ENCODE measurements at regions not wholly inside any gene's neighbourhood (a gene's known extent, or its start where the extent isn't known, plus 50 kb on each side); places are given as distances from the start of the nearest gene placed in this dataset.

DNA sequence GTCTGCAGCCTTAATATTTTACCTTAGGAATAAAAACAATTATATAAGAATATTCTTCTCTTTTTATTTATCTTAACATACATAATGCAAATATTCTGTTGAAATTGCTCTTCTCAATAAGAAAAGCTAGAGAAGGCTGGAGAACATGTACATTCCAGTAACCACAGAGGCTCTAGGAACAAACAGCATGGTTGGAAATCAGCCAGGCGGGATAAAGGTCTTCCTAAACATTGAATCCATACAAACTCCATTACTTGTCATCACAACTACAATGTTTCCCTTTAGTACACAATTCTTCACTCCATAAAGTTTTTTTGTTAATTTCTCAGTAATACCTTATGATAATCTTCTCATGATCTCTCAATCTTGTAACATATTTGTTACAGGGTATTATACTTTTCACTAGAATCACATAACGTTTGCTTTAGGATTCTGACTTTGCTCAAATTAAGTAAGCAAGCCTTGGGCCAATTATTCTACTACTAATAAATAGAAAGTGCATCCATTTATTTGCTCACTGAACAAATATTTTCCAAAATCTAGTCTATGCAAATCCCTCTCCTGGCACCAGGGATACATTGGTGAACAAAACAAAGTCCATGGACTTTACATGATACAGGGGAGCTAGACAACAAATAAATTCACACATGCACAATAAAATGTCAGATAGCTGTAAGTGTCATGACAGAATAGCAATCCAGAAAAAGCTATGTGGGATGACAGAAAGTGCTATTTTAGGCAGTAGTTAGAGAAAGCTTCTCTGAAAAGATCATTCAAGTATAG, 237.5 kb upstream of the TMTC1 start:
- H3K36me3 ChIP-seq (ENCODE audit: insufficient read depth, low read depth, low read length), result no peaks in the 10 kb centered on the region
- peaks cover 19% of the 10 kb centered on the region for H3K9me3 ChIP-seq (ENCODE audit: insufficient read depth, low read depth, low read length)
- H3K9ac ChIP-seq (ENCODE audit: low read depth, low read length), result no peak overlapping the region
- H3K4me1 ChIP-seq (ENCODE audit: insufficient read depth, low read length), result no peaks in the 10 kb centered on the region
- H3K4me3 ChIP-seq (ENCODE audit: low read length), result no peak overlapping the region
- H3K27ac ChIP-seq (ENCODE audit: low read length), result no peak overlapping the region
- H3K27me3 ChIP-seq (ENCODE audit: insufficient read depth, low read length), result no peaks in the 10 kb centered on the region

DNA sequence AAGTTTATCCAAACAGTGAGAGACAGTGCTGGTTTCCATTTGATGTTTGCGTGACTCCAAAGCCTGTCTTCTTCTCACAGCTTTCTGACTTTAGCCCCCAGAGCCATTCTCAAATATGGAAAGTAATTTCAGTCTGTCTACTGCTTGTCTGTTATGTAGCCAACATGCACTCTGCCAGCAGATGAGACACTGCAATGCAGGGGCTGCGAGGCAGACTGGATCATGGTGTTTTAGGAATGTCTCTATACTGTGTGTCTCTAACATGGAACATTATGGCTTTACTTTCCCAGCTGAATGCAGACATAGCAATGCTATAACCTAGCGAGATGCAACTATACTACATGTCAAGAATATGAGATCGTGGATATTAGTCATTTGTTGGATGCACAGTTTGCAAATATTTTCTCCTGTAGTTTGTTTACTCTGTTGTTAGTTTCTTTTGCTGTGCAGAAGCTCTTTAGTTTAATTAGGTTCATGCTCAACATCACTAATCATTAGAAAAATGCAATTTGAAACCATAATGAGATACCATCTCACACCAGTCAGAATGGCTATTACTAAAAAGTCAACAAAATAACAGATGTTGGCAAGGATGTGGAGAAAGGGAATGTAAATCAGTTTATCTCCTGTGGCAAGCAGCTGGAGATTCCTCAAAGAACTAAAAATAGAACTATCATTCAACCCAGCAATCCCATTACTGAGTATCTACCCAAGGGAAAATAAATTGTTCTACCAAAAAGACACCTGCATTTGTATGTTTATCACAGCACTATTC, 235.8 kb upstream of the TMTC1 start:
- H3K9me3 ChIP-seq (ENCODE audit: insufficient read depth, low read depth, low read length), result peaks cover 12% of the 10 kb centered on the region

DNA sequence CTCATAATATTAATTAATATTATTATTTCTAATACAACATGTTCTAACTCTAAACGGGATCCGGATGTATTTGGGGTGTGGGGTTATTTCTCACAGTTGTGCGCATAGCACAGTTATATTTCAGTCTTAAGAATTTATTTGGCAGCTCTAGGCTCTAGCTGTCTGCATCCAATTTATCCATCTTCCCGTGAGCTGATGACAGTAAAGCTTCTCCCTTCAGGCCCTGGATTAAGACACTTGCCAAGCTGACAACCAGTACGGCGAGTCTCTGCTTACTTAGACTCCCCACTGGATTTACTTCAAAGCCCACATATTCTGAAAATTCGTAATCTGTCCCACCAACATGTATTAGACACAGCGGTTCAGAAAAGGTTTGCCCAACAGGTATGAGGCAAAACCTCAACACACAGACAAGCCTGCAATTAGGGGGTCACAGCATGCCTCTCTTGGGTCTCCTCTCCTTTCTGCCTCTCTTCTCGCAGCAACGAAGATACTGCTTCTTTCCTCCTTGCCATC, 232.9 kb upstream of the TMTC1 start:
- Histone ChIP-seq H3K27me3 (ENCODE audit: insufficient read depth, low read length) (no peaks in the 10 kb centered on the region), H3K4me3 (ENCODE audit: low read length) (no peak overlapping the region), H3K9me3 (ENCODE audit: insufficient read depth, low read depth, low read length) (no peaks in the 10 kb centered on the region), H3K27ac (ENCODE audit: low read length) (no peak overlapping the region), H3K36me3 (ENCODE audit: insufficient read depth, low read depth, low read length) (no peaks in the 10 kb centered on the region), H3K4me1 (ENCODE audit: insufficient read depth, low read length) (no peaks in the 10 kb centered on the region), H3K9ac (ENCODE audit: low read depth, low read length) (no peak overlapping the region)

More for the DNA sequence above, 235.8 kb upstream of the TMTC1 start:
- Histone ChIP-seq H3K4me1 (ENCODE audit: insufficient read depth, low read length) (no peaks in the 10 kb centered on the region), H3K27me3 (ENCODE audit: insufficient read depth, low read length) (no peaks in the 10 kb centered on the region), H3K4me3 (ENCODE audit: low read length) (no peak overlapping the region), H3K36me3 (ENCODE audit: insufficient read depth, low read depth, low read length) (no peaks in the 10 kb centered on the region), H3K9ac (ENCODE audit: low read depth, low read length) (no peak overlapping the region), H3K27ac (ENCODE audit: low read length) (no peak overlapping the region)

DNA sequence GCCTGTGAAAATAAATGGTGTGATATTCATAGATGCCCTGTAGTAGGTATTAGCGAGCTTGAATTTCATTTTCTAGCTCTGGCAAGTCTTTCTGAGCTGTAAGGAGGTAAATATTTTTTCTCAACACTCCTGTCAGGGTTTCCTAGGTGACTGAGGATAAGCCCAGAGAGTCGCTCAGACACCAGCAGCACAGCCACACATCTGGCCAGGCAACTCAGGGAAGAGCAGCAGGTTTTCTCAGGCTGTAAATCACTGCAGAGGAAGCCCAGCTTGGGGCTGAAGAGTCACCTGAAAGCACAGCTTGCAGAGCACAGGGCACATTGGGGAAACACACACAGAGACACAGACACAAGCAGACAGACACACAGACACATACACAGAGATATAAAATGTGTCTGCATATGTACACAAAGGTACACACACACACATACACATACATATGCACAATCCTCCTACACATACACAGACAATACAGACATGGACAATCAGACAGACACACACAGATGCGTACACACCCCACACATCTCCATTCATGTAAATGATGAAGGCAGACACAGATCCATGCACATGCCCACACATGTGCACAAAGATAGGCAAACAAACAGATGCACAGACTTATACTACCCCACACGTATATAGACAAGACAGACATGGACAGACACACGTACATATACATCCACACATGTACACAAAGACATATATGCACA, 232.0 kb upstream of the TMTC1 start:
- Histone ChIP-seq H3K27me3 (ENCODE audit: insufficient read depth, low read length) (no peaks in the 10 kb centered on the region), H3K9me3 (ENCODE audit: insufficient read depth, low read depth, low read length) (no peaks in the 10 kb centered on the region), H3K36me3 (ENCODE audit: insufficient read depth, low read depth, low read length) (no peaks in the 10 kb centered on the region), H3K4me3 (ENCODE audit: low read length) (no peak overlapping the region), H3K4me1 (ENCODE audit: insufficient read depth, low read length) (no peaks in the 10 kb centered on the region), H3K27ac (ENCODE audit: low read length) (no peak overlapping the region), H3K9ac (ENCODE audit: low read depth, low read length) (no peak overlapping the region)

DNA sequence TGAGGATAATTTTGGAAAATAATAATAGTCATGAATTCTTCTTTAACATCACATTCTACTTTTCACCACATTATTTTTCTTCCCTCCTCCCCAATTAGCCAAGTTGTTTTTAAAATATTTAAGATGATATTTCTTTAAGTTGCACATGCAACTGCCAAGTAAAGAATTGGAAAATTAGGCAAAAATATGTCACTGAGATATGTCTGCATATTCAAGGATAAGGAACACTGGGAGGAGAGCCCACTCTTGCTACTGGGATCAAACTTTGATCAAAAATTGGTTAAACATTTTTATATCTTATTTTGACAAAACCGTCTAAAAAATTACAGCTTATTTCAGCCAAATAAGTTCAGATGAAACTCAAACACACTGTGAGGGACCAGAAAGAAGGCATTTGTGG, 231.2 kb upstream of the TMTC1 start:
- H3K4me3 ChIP-seq (ENCODE audit: low read length), result no peak overlapping the region
- no peak overlapping the region for H3K27ac ChIP-seq (ENCODE audit: low read length)
- H3K36me3 ChIP-seq (ENCODE audit: insufficient read depth, low read depth, low read length), result no peaks in the 10 kb centered on the region
- no peaks in the 10 kb centered on the region for H3K4me1 ChIP-seq (ENCODE audit: insufficient read depth, low read length)
- no peak overlapping the region for H3K9ac ChIP-seq (ENCODE audit: low read depth, low read length)
- H3K9me3 ChIP-seq (ENCODE audit: insufficient read depth, low read depth, low read length), result no peaks in the 10 kb centered on the region
- no peaks in the 10 kb centered on the region for H3K27me3 ChIP-seq (ENCODE audit: insufficient read depth, low read length)

DNA sequence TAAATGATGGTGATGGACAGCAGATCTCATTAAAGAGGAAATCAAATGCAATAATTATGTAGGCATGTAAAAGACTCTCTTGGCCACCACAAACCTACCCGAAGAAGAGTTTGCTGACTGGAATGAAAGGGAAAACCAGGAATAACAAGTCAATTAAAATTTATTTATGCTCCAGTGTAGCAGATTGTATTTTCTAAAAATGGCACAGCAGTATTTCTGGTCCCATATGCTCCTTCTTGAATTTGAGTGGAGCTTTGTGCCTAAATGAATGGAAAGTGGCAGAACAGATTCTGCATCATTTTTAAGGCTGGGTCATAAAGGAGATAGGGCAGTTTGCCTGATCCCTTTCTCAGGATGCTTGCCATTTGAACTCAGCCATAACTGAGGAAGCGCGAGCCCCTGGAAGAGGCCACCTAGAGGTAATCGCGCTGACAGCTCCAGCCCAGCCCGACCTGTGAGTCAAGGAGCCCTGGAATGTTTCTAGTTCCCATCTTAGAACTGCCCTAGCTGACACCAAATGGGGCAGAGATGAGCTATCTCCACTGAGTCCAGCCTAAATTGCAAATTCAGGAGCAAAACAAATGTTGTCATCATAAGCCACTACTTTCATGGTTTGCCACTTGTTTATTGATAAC, 229.2 kb upstream of the TMTC1 start:
- no peak overlapping the region for H3K27ac ChIP-seq (ENCODE audit: low read length)
- H3K36me3 ChIP-seq (ENCODE audit: insufficient read depth, low read depth, low read length), result no peaks in the 10 kb centered on the region
- H3K4me3 ChIP-seq (ENCODE audit: low read length), result no peak overlapping the region
- H3K9me3 ChIP-seq (ENCODE audit: insufficient read depth, low read depth, low read length), result no peaks in the 10 kb centered on the region
- H3K27me3 ChIP-seq (ENCODE audit: insufficient read depth, low read length), result no peaks in the 10 kb centered on the region
- H3K9ac ChIP-seq (ENCODE audit: low read depth, low read length), result no peak overlapping the region
- H3K4me1 ChIP-seq (ENCODE audit: insufficient read depth, low read length), result no peaks in the 10 kb centered on the region

DNA sequence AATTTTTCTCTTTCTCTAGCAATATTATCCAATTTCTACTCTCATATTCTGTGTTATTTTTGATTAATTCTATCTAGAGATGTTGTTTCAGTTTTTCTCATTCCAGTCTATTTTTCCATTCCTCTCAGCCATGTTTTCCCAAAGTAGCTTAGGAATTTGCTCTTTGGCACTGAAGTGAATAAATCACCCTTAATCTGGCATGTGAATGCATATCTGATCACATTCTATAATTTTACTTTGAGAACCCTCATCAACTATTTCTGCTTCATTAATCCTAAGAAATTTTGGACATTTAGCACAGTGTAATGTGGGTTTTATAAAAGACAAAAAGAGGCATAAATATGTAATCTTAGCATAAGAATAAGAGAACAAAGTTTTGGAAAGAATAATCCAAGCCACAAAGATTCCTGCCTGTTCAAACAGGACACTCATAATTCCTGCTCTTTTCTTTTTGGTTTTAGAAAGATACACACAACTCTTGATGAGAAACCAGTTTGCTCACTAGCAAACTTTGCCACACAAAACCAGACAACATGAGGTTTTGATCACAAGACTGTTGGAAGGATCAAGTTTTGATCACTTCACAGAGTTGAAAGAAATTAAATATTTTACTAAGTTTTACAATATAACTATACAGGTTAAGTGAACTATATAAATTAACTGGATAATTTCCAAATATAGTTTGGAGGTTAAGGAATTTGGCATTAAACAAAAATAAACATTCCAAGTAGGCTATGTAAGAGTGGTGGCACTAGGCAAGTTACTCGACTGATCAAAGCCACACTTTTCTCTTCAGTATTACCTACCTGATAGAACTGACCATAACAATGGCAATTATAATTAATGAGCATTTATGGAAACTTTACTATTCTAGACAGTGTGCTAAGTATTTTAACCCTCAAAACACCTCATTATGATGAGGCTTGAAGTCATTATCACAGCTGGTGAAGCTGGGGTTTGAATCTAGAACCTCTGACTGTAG, 226.6 kb upstream of the TMTC1 start:
- H3K27me3 ChIP-seq (ENCODE audit: insufficient read depth, low read length), result no peaks in the 10 kb centered on the region
- H3K9me3 ChIP-seq (ENCODE audit: insufficient read depth, low read depth, low read length), result no peaks in the 10 kb centered on the region

DNA sequence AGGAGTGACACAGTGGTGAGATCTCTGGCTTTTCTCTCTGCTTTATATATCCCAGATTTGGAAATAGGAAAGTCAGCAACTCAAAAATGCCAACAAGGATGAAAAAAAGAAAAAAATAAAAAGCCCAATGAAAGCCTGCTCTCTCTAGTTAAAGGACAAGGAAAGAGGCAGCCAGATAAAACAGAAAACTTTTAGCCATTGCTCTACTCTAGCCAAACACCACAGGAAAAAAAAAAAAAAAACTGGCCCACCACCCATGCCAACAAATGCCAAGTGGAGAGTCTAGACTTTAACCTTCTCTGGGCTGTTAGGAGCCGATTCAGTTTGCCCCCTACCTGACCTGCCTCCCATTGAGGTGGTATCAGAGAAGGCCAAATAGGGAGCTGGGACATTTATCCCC, 222.3 kb upstream of the TMTC1 start:
- H3K9ac ChIP-seq (ENCODE audit: low read depth, low read length), result no peak overlapping the region
- H3K9me3 ChIP-seq (ENCODE audit: insufficient read depth, low read depth, low read length), result no peaks in the 10 kb centered on the region
- no peaks in the 10 kb centered on the region for H3K27me3 ChIP-seq (ENCODE audit: insufficient read depth, low read length)
- no peak overlapping the region for H3K27ac ChIP-seq (ENCODE audit: low read length)
- no peaks in the 10 kb centered on the region for H3K4me1 ChIP-seq (ENCODE audit: insufficient read depth, low read length)
- H3K36me3 ChIP-seq (ENCODE audit: insufficient read depth, low read depth, low read length), result no peaks in the 10 kb centered on the region
- no peak overlapping the region for H3K4me3 ChIP-seq (ENCODE audit: low read length)

More for the DNA sequence above, 226.6 kb upstream of the TMTC1 start:
- H3K36me3 ChIP-seq (ENCODE audit: insufficient read depth, low read depth, low read length), result no peaks in the 10 kb centered on the region
- H3K4me3 ChIP-seq (ENCODE audit: low read length), result no peak overlapping the region
- H3K9ac ChIP-seq (ENCODE audit: low read depth, low read length), result no peak overlapping the region
- no peak overlapping the region for H3K27ac ChIP-seq (ENCODE audit: low read length)
- H3K4me1 ChIP-seq (ENCODE audit: insufficient read depth, low read length), result no peaks in the 10 kb centered on the region

DNA sequence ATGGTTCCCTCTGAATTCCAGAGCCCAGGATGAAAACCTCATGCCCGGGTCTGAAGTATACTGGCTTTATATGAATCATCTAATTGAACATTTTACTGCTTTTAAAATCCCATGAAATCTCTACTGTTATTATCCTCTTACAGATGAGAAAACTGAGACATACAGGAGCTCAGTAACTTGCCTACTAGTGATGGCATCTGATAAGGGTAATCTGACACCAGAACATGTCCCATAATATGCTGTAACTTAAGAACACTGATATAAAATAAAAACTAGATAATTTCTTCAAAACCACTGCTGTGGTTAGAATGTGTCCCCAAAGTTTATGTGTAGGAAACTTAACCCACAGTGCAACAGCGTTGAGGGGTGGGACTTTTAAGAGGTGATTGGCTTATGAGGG, 219.6 kb upstream of the TMTC1 start:
- no peaks in the 10 kb centered on the region for H3K4me1 ChIP-seq (ENCODE audit: insufficient read depth, low read length)
- no peaks in the 10 kb centered on the region for H3K36me3 ChIP-seq (ENCODE audit: insufficient read depth, low read depth, low read length)
- H3K4me3 ChIP-seq (ENCODE audit: low read length), result no peak overlapping the region
- H3K27me3 ChIP-seq (ENCODE audit: insufficient read depth, low read length), result no peaks in the 10 kb centered on the region
- no peaks in the 10 kb centered on the region for H3K9me3 ChIP-seq (ENCODE audit: insufficient read depth, low read depth, low read length)
- no peak overlapping the region for H3K9ac ChIP-seq (ENCODE audit: low read depth, low read length)
- no peak overlapping the region for H3K27ac ChIP-seq (ENCODE audit: low read length)

DNA sequence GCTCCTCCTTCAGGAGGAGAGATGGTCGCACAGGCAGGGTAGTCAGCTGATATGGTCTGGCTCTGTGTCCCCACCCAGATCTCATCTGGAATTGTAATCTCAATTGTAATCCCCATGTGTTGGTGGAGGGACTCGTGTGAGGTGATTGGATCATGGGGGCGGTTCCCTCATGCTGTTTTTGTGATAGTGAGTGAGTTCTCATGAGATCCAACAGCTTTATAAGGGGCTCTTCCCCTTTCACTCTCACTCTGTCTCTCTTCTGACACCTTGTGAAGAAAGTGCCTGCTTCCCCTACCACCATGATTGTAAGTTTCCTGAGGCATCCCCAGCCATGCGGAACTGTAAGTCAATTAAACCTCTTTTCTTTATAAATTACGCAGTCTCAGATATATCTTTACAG, 218.9 kb upstream of the TMTC1 start:
- no peak overlapping the region for H3K4me3 ChIP-seq (ENCODE audit: low read length)
- no peaks in the 10 kb centered on the region for H3K27me3 ChIP-seq (ENCODE audit: insufficient read depth, low read length)
- H3K4me1 ChIP-seq (ENCODE audit: insufficient read depth, low read length), result no peaks in the 10 kb centered on the region
- H3K36me3 ChIP-seq (ENCODE audit: insufficient read depth, low read depth, low read length), result no peaks in the 10 kb centered on the region
- no peaks in the 10 kb centered on the region for H3K9me3 ChIP-seq (ENCODE audit: insufficient read depth, low read depth, low read length)
- H3K27ac ChIP-seq (ENCODE audit: low read length), result no peak overlapping the region
- H3K9ac ChIP-seq (ENCODE audit: low read depth, low read length), result no peak overlapping the region
